BE2C (cell line): ENCODE measurements at regions not wholly inside any gene's neighbourhood (a gene's known extent, or its start where the extent isn't known, plus 50 kb on each side); places are given as distances from the start of the nearest gene placed in this dataset.

Experiments used
- DNase-seq: peaks from one replicate; pipeline ENCODE4 v3.0.0-alpha.2; 2020
- H3K27me3 ChIP-seq: fragments of 250-450 bp; sonication (Bioruptor Pico); 2 replicates; pipeline ENCODE4 v1.5.1; 2020; ENCODE audit warnings: mild to moderate bottlenecking
- H3K36me3 ChIP-seq: fragments of 250-450 bp; sonication (Bioruptor Pico); 2 replicates; pipeline ENCODE4 v1.5.1; 2020; ENCODE audit warnings: mild to moderate bottlenecking
- H3K4me1 ChIP-seq: fragments of 250-450 bp; sonication (Bioruptor Pico); 2 replicates; pipeline ENCODE4 v1.5.1; 2020
- H3K4me3 ChIP-seq: 2 replicates; pipeline ENCODE4 v1.5.1; 2011; ENCODE audit warnings: low read depth, low read length
- H3K9me3 ChIP-seq: fragments of 250-450 bp; sonication (Bioruptor Pico); 2 replicates; pipeline ENCODE4 v1.5.1; 2020
- CTCF ChIP-seq: IDR thresholded peaks from 2 replicates; pipeline ENCODE4 v1.5.1; 2012; ENCODE audit warnings: mild to moderate bottlenecking, low read depth, low read length

- no peaks in the 10 kb centered on the region for H3K4me1 ChIP-seq
- TF ChIP-seq CTCF = no peak
- no peak overlapping the region for H3K4me3 ChIP-seq
Observed at GRCh38 chrX:46209037-46209436, 336.2 kb downstream of the ZNF674 start.

GRCh38 chrX:46208225-46208854, 336.9 kb downstream of the ZNF674 start:
- H3K9me3 ChIP-seq = no peaks in the 10 kb centered on the region
- DNase-seq = no peak
- no peaks in the 10 kb centered on the region for H3K27me3 ChIP-seq
- H3K4me1 ChIP-seq = no peaks in the 10 kb centered on the region
- H3K36me3 ChIP-seq = no peaks in the 10 kb centered on the region
- no peak overlapping the region for H3K4me3 ChIP-seq
- TF ChIP-seq CTCF = no peak

More at GRCh38 chrX:46209037-46209436, 336.2 kb downstream of the ZNF674 start:
- H3K36me3 ChIP-seq = no peaks in the 10 kb centered on the region
- no peaks in the 10 kb centered on the region for H3K27me3 ChIP-seq
- DNase-seq = no peak
- no peaks in the 10 kb centered on the region for H3K9me3 ChIP-seq

- Histone ChIP-seq H3K4me1 (no peaks in the 10 kb centered on the region), H3K27me3 (no peaks in the 10 kb centered on the region), H3K9me3 (no peaks in the 10 kb centered on the region), H3K4me3 (no peak overlapping the region), H3K36me3 (no peaks in the 10 kb centered on the region)
- DNase-seq = no peak
- no peak for TF ChIP-seq CTCF
Observed at GRCh38 chrX:46204721-46205422, 340.3 kb downstream of the ZNF674 start.

GRCh38 chrX:46202733-46203514, 342.3 kb downstream of the ZNF674 start:
- Histone ChIP-seq H3K4me1 (no peaks in the 10 kb centered on the region), H3K27me3 (no peaks in the 10 kb centered on the region), H3K4me3 (no peak overlapping the region), H3K9me3 (no peaks in the 10 kb centered on the region), H3K36me3 (no peaks in the 10 kb centered on the region)
- DNase-seq = no peak
- TF ChIP-seq CTCF = no peak

GRCh38 chrX:46200413-46200812, 344.8 kb downstream of the ZNF674 start:
- no peak for DNase-seq
- no peaks in the 10 kb centered on the region for H3K27me3 ChIP-seq
- no peak overlapping the region for H3K4me3 ChIP-seq
- H3K4me1 ChIP-seq = no peaks in the 10 kb centered on the region
- no peak for TF ChIP-seq CTCF
- no peaks in the 10 kb centered on the region for H3K36me3 ChIP-seq
- no peaks in the 10 kb centered on the region for H3K9me3 ChIP-seq
